COLO668 (cell line): ENCODE measurements at regions not wholly inside any gene's neighbourhood (a gene's known extent, or its start where the extent isn't known, plus 50 kb on each side); places are given as distances from the start of the nearest gene placed in this dataset.

ENCODE experiments used
- DNase-seq: peaks from one replicate; lab custom pipeline; 2025; ENCODE audit not compliant: unreplicated experiment; lab: John Stamatoyannopoulos, UW

- no peak for DNase-seq
Measured at GRCh38 chr2:204225671-204226073, 289.1 kb downstream of the ICOS start.

- DNase-seq, result no peak
Measured at GRCh38 chr2:204226305-204226880, 289.8 kb downstream of the ICOS start.

- no peak for DNase-seq
Measured at GRCh38 chr2:204228169-204228886, 291.8 kb downstream of the ICOS start.

- no peak for DNase-seq
Measured at GRCh38 chr2:204234248-204234647, 297.7 kb downstream of the ICOS start.

GRCh38 chr2:204234879-204235278 is 298.3 kb downstream of the ICOS start:
- DNase-seq, result no peak

GRCh38 chr2:204237416-204237815 is 300.9 kb downstream of the ICOS start:
- DNase-seq, result no peak

GRCh38 chr2:204239411-204240165 is 303.0 kb downstream of the ICOS start:
- DNase-seq, result no peak

- no peak for DNase-seq
Measured at GRCh38 chr2:204240961-204241360, 304.3 kb upstream of the PARD3B start.

GRCh38 chr2:204249437-204249836 is 295.8 kb upstream of the PARD3B start:
- DNase-seq, result no peak

- no peak for DNase-seq
Measured at GRCh38 chr2:204250692-204251091, 294.6 kb upstream of the PARD3B start.

- no peak for DNase-seq
Measured at GRCh38 chr2:204251158-204251997, 293.9 kb upstream of the PARD3B start.

GRCh38 chr2:204251998-204252376 is 293.3 kb upstream of the PARD3B start:
- no peak for DNase-seq

GRCh38 chr2:204255071-204255470 is 290.2 kb upstream of the PARD3B start:
- DNase-seq, result no peak

- no peak for DNase-seq
Measured at GRCh38 chr2:204255526-204255925, 289.7 kb upstream of the PARD3B start.

GRCh38 chr2:204257781-204258180 is 287.5 kb upstream of the PARD3B start:
- DNase-seq, result no peak

- DNase-seq, result no peak
Measured at GRCh38 chr2:204258890-204259289, 286.4 kb upstream of the PARD3B start.

- peak; percentile 42 for DNase-seq
Measured at GRCh38 chr2:204260162-204260877, 285.0 kb upstream of the PARD3B start.

GRCh38 chr2:204260901-204261300 is 284.4 kb upstream of the PARD3B start:
- DNase-seq, result no peak

- DNase-seq, result no peak
Measured at GRCh38 chr2:204261846-204262245, 283.4 kb upstream of the PARD3B start.

GRCh38 chr2:204264085-204264553 is 281.2 kb upstream of the PARD3B start:
- DNase-seq, result no peak
